Transverse colon (tissue), 4 donors: ENCODE measurements at regions not wholly inside any gene's neighbourhood (a gene's known extent, or its start where the extent isn't known, plus 50 kb on each side); places are given as distances from the start of the nearest gene placed in this dataset.

ENCODE experiments used
- EP300 ChIP-seq: sonication (generic); formaldehyde crosslinking; IDR thresholded peaks from one replicate; pipeline ENCODE4 v1.6.1; 2017; ENCODE audit warnings: antibody characterized with exemption, low read depth
- POLR2A ChIP-seq: fragments of 450-650 bp; IDR thresholded peaks from one replicate; pipeline ENCODE4 v1.6.1; 2016; ENCODE audit warnings: antibody characterized with exemption, mild to moderate bottlenecking, moderate library complexity
- POLR2AphosphoS5 ChIP-seq, 3 donors: sonication (generic); formaldehyde crosslinking; IDR thresholded peaks; one replicate each; pipeline ENCODE4 v1.6.1; 2016; ENCODE audit warnings: antibody characterized with exemption in 3 of 3
- TF ChIP-seq, protein P1 (sequence below), 5 experiments: fragments of 200-600 bp in 3 of 5; fragments of 450-650 bp in 2 of 5; sonication (generic) in 3 of 5; IDR thresholded peaks; 1 replicate in 2 of 5; 2 replicates in 3 of 5; pipeline ENCODE4 v1.5.1; 2016 to 2017; ENCODE audit warnings: antibody characterized with exemption in 5 of 5, inconsistent platforms in 3 of 5, mild to moderate bottlenecking in 2 of 5, moderate library complexity in 1 of 5

DNA sequence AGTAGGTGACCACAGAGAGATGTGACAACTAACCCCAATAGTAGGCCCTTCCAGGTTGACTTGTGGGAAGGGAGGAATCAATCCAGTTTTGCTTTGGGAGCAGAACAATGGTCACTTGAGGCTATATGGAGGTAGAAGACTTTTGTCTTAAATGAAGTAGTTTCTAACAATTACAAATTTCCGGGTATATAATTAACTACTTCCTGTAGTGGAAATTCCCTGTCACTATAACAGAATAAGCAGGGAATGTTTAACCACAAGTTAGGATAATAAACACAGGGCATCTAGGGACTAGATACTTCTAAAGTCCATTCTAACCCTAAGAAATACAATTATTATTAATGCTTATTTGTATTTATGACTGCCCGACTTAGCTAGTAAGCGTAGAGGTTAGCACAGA, 99.0 kb upstream of the TRPC3 start:
- TF ChIP-seq, protein P1, sequence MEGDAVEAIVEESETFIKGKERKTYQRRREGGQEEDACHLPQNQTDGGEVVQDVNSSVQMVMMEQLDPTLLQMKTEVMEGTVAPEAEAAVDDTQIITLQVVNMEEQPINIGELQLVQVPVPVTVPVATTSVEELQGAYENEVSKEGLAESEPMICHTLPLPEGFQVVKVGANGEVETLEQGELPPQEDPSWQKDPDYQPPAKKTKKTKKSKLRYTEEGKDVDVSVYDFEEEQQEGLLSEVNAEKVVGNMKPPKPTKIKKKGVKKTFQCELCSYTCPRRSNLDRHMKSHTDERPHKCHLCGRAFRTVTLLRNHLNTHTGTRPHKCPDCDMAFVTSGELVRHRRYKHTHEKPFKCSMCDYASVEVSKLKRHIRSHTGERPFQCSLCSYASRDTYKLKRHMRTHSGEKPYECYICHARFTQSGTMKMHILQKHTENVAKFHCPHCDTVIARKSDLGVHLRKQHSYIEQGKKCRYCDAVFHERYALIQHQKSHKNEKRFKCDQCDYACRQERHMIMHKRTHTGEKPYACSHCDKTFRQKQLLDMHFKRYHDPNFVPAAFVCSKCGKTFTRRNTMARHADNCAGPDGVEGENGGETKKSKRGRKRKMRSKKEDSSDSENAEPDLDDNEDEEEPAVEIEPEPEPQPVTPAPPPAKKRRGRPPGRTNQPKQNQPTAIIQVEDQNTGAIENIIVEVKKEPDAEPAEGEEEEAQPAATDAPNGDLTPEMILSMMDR (IDR thresholded peaks at IDR 0.05), result no peak
- TF ChIP-seq POLR2AphosphoS5 (IDR thresholded peaks at IDR 0.05) (no peak), EP300 (no peak), POLR2A (no peak)
